Kidney (tissue), 13 donors: ENCODE measurements at regions not wholly inside any gene's neighbourhood (a gene's known extent, or its start where the extent isn't known, plus 50 kb on each side); places are given as distances from the start of the nearest gene placed in this dataset.

Experiments
- DNase-seq, 5 donors: peaks; one replicate each; pipeline ENCODE4 v3.0.0-alpha.2; 2013 to 2020
- FAIRE-seq: peaks from 2 replicates; lab custom pipeline; 2012; peaks lifted over from hg19 to GRCh38; lab: Jason Lieb, UNC
- H3K27ac ChIP-seq, 2 donors: one replicate each; pipeline ENCODE4 v1.7.0; 2013; ENCODE audit warnings: low read depth in 2 of 2, low read length in 2 of 2, inconsistent platforms in 1 of 2
- H3K27me3 ChIP-seq: one replicate; pipeline ENCODE4 v1.7.1; 2013; ENCODE audit warnings: low read length, inconsistent platforms; ENCODE audit not compliant: control insufficient read depth, insufficient read depth
- H3K36me3 ChIP-seq, 3 donors: one replicate each; pipeline versions ENCODE4 v1.7.0 to v1.7.1; 2013; ENCODE audit warnings: low read length in 3 of 3, control low read depth in 1 of 3, inconsistent platforms in 1 of 3; ENCODE audit not compliant: insufficient read depth in 3 of 3, control insufficient read depth in 2 of 3
- H3K4me1 ChIP-seq, 3 donors: one replicate each; pipeline versions ENCODE4 v1.7.0 to v1.7.1; 2013; ENCODE audit warnings: low read length in 3 of 3, inconsistent platforms in 1 of 3, low read depth in 1 of 3; ENCODE audit not compliant: control insufficient read depth in 2 of 3, insufficient read depth in 2 of 3
- H3K4me3 ChIP-seq, 3 donors: one replicate each; pipeline versions ENCODE4 v1.7.0 to v1.8.1; 2013; ENCODE audit warnings: low read length in 3 of 3, control low read depth in 1 of 3, inconsistent platforms in 1 of 3
- H3K9ac ChIP-seq, 3 donors: one replicate each; pipeline versions ENCODE4 v1.7.0 to v1.7.1; 2013; ENCODE audit warnings: low read length in 3 of 3, control low read depth in 1 of 3, inconsistent platforms in 1 of 3
- H3K9me3 ChIP-seq, 3 donors: one replicate each; pipeline versions ENCODE4 v1.7.0 to v1.7.1; 2013; ENCODE audit warnings: low read length in 3 of 3, control low read depth in 1 of 3, inconsistent platforms in 1 of 3; ENCODE audit not compliant: control insufficient read depth in 2 of 3, insufficient read depth in 1 of 3
- intact Hi-C: fragments of 100-400 bp; cut with DNase I; formaldehyde crosslinking; loops from one replicate; pipeline ENCODE4 v1.11.1; 2022
- TF ChIP-seq, protein P1 (sequence below): IDR thresholded peaks from 3 replicates; pipeline ENCODE4 v1.5.1; 2012; ENCODE audit warnings: mild to moderate bottlenecking, moderate library complexity, borderline replicate concordance; ENCODE audit not compliant: insufficient read depth; ENCODE audit errors: extremely low read depth
- donor health status: control.
- donor health status: control.
- donor health status: control.
- donor health status: control.
- donor health status: control.
- donor health status: DM: yes; HTN: yes; CAD: no.
- donor health status: Normal renal cell carcinoma (clear cell type).

DNA sequence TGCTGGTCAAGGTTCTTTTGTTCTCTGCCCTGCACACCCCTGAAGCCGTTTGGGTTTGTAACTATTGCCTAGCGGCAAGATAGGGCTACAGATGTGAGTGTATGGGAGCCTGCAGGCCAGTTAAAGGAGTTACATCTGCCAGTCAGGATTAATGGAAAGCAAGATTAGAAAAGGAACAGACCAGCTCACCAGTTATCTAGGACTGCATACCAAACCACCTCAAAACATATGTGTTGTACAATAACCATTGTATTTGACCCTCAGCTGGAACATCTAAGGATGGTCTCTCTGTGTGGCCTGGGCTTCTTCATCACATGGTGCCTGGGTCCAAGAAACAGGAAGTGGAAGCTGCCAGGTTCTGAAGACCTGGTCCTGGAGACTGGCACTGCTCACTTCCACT lies 52.5 kb upstream of the FBXO28 start:
- Histone ChIP-seq H3K27ac (no peak overlapping the region), H3K36me3 (no peaks in the 10 kb centered on the region), H3K9me3 (no peaks in the 10 kb centered on the region), H3K4me3 (no peak overlapping the region), H3K4me1 (no peaks in the 10 kb centered on the region), H3K27me3 (no peaks in the 10 kb centered on the region), H3K9ac (no peak overlapping the region)
- FAIRE-seq, result no peak
- TF ChIP-seq, protein P1, sequence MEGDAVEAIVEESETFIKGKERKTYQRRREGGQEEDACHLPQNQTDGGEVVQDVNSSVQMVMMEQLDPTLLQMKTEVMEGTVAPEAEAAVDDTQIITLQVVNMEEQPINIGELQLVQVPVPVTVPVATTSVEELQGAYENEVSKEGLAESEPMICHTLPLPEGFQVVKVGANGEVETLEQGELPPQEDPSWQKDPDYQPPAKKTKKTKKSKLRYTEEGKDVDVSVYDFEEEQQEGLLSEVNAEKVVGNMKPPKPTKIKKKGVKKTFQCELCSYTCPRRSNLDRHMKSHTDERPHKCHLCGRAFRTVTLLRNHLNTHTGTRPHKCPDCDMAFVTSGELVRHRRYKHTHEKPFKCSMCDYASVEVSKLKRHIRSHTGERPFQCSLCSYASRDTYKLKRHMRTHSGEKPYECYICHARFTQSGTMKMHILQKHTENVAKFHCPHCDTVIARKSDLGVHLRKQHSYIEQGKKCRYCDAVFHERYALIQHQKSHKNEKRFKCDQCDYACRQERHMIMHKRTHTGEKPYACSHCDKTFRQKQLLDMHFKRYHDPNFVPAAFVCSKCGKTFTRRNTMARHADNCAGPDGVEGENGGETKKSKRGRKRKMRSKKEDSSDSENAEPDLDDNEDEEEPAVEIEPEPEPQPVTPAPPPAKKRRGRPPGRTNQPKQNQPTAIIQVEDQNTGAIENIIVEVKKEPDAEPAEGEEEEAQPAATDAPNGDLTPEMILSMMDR, result no peak
- intact Hi-C loops, result no loop called here
- no peak for DNase-seq

DNA sequence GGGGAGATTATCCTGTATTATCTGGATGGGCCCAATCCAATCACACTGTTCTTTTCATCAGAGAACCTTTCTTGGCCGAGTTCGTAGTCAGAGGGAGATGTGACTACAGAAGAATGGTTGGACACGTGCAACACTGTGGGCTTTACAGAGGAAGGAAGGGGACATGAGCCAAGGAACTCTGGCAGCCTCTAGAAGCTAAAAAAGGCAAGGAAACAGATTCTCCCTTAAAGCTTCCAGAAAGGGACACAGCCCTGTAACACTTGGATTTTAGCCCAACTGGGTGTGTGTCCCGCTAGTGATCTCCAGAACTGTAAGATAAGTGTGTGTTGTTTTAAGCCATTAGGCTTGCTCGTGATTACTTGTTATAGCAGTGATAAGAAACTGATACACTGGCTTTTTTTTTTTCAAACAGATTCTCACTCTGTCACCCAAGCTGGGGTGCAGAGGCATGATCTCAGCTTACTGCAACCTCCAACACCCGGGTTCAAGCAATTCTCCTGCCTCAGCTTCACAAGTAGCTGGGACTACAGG lies 53.9 kb upstream of the FBXO28 start:
- TF ChIP-seq, protein P1, result no peak
- Histone ChIP-seq H3K4me1 (no peaks in the 10 kb centered on the region), H3K27me3 (no peaks in the 10 kb centered on the region), H3K36me3 (no peaks in the 10 kb centered on the region), H3K27ac (no peak overlapping the region), H3K9ac (no peak overlapping the region), H3K4me3 (no peak overlapping the region), H3K9me3 (no peaks in the 10 kb centered on the region)
- DNase-seq, result no peak
- intact Hi-C loops, result no loop called here
- FAIRE-seq, result no peak

DNA sequence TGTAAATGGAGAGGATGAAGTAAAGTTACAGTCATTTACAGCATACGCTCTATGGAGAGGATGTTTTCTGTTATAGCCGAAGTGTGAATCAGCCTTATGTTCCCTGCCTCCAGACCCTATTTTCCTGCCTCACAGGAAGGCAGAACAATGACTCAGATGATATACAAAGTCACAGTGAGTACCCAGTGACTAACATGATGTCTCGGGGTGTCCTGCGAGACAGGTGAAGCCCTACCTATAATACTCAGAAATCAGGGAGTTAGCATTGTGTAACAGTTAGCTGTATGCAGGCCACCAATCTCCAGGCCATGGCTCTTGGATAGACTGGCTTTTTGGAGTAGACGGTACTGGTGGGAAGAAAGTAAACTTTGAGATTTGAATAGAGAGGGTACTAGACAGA lies 55.6 kb upstream of the FBXO28 start:
- TF ChIP-seq, protein P1, result no peak
- Histone ChIP-seq H3K36me3 (no peaks in the 10 kb centered on the region), H3K27me3 (no peaks in the 10 kb centered on the region), H3K4me1 (no peaks in the 10 kb centered on the region), H3K9ac (no peak overlapping the region), H3K27ac (no peak overlapping the region), H3K9me3 (no peaks in the 10 kb centered on the region), H3K4me3 (no peak overlapping the region)
- DNase-seq (no peak), FAIRE-seq (no peak)
- intact Hi-C loops, result no loop called here
